Stimulated activated CD4-positive, alpha-beta T cell treated with anti-CD3 and anti-CD28 coated beads, Interleukin-4, amount 100 ng/mL, for 1 hour (primary cell): ENCODE measurements at regions not wholly inside any gene's neighbourhood (a gene's known extent, or its start where the extent isn't known, plus 50 kb on each side); places are given as distances from the start of the nearest gene placed in this dataset.

ENCODE experiments used
- DNase-seq: peaks from one replicate; pipeline ENCODE4 v3.0.0-alpha.2; 2020

GRCh38 chr1:164186881-164187280, 372.1 kb upstream of the PBX1 start:
- no peak for DNase-seq

GRCh38 chr1:164188497-164188896, 370.5 kb upstream of the PBX1 start:
- no peak for DNase-seq

- no peak for DNase-seq
Observed at GRCh38 chr1:164191191-164191590, 367.8 kb upstream of the PBX1 start.

- no peak for DNase-seq
Observed at GRCh38 chr1:164210211-164210739, 348.7 kb upstream of the PBX1 start.

GRCh38 chr1:164223378-164223777, 335.6 kb upstream of the PBX1 start:
- DNase-seq = no peak

- no peak for DNase-seq
Observed at GRCh38 chr1:164225011-164225410, 334.0 kb upstream of the PBX1 start.

GRCh38 chr1:164226977-164227376, 332.0 kb upstream of the PBX1 start:
- DNase-seq = no peak

GRCh38 chr1:164228928-164229327, 330.1 kb upstream of the PBX1 start:
- no peak for DNase-seq

- no peak for DNase-seq
Observed at GRCh38 chr1:164233149-164233548, 325.8 kb upstream of the PBX1 start.

GRCh38 chr1:164240081-164240480, 318.9 kb upstream of the PBX1 start:
- no peak for DNase-seq

GRCh38 chr1:164250365-164250764, 308.6 kb upstream of the PBX1 start:
- DNase-seq = no peak

GRCh38 chr1:164256456-164256855, 302.5 kb upstream of the PBX1 start:
- no peak for DNase-seq

GRCh38 chr1:164261691-164262240, 297.2 kb upstream of the PBX1 start:
- no peak for DNase-seq

GRCh38 chr1:164263540-164263939, 295.4 kb upstream of the PBX1 start:
- no peak for DNase-seq

- no peak for DNase-seq
Observed at GRCh38 chr1:164265232-164265631, 293.8 kb upstream of the PBX1 start.

- no peak for DNase-seq
Observed at GRCh38 chr1:164272156-164272555, 286.8 kb upstream of the PBX1 start.

GRCh38 chr1:164296172-164296571, 262.8 kb upstream of the PBX1 start:
- no peak for DNase-seq

- no peak for DNase-seq
Observed at GRCh38 chr1:164308101-164308500, 250.9 kb upstream of the PBX1 start.

GRCh38 chr1:164310166-164310565, 248.8 kb upstream of the PBX1 start:
- no peak for DNase-seq

GRCh38 chr1:164311377-164311776, 247.6 kb upstream of the PBX1 start:
- DNase-seq = no peak

- DNase-seq = no peak
Observed at GRCh38 chr1:164320790-164321731, 237.9 kb upstream of the PBX1 start.

- no peak for DNase-seq
Observed at GRCh38 chr1:164325786-164326185, 233.2 kb upstream of the PBX1 start.

- DNase-seq = no peak
Observed at GRCh38 chr1:164333387-164333786, 225.6 kb upstream of the PBX1 start.

- DNase-seq = no peak
Observed at GRCh38 chr1:164337394-164337793, 221.6 kb upstream of the PBX1 start.
